ENCODE measurements at regions not wholly inside any gene's neighbourhood (a gene's known extent, or its start where the extent isn't known, plus 50 kb on each side); places are given as distances from the start of the nearest gene placed in this dataset.

DNA sequence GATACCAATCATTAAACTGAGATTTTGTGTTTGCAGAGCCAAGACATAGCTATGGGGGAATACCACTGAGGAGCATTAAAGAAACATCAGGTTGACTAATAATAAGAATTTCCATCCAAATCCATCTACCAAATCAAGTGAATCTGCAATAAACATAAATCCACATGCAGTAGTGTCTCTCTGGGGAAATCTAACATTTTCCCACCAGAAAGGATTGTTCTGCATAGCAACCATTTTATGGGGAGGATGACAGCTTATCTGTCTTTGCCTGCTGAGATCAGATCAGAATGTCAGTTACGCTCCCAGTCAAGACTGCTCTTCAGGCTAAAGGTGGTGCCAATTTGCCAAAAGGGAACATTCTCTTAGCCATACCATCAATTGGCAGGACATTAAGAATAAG lies 1098.9 kb upstream of the CHAC2 start:
- Mint-ChIP-seq H3K9me3 (peaks cover 21% of the 10 kb centered on the region), H3K4me3 (no peak overlapping the region), H3K36me3 (ENCODE audit: low read depth) (peaks cover 14% of the 10 kb centered on the region; the same call in 2 of the 3 replicates), H3K4me1 (no peaks in the 10 kb centered on the region), H3K27ac (no peak overlapping the region), H3K27me3 (ENCODE audit: insufficient read depth, low read depth, poor library complexity) (peaks cover 4% of the 10 kb centered on the region)
- Histone ChIP-seq H3K27me3 (ENCODE audit: insufficient read depth) (no peaks in the 10 kb centered on the region), H3F3A (replicated peaks; ENCODE audit: low read depth) (no peaks in the 10 kb centered on the region), H3K79me2 (replicated peaks; ENCODE audit: insufficient read depth) (no peaks in the 10 kb centered on the region), H3K27ac (ENCODE audit: low read depth) (no peak overlapping the region), H2AFZ (no peak overlapping the region), H3K4me1 (ENCODE audit: insufficient read depth) (no peaks in the 10 kb centered on the region), H3K9me2 (ENCODE audit: insufficient read depth) (no peaks in the 10 kb centered on the region), H3K4me2 (no peak overlapping the region), H4K20me1 (replicated peaks; ENCODE audit: insufficient read depth) (no peaks in the 10 kb centered on the region), H3K4me3 (no peak overlapping the region), H3K36me3 (ENCODE audit: insufficient read depth) (no peaks in the 10 kb centered on the region)
- no peak for DNase-seq (ENCODE audit: low spot score)
- no peak for TF ChIP-seq STAT1 (IDR thresholded peaks at IDR 0.05; ENCODE audit: unreplicated experiment)
- TF ChIP-seq, protein P1, sequence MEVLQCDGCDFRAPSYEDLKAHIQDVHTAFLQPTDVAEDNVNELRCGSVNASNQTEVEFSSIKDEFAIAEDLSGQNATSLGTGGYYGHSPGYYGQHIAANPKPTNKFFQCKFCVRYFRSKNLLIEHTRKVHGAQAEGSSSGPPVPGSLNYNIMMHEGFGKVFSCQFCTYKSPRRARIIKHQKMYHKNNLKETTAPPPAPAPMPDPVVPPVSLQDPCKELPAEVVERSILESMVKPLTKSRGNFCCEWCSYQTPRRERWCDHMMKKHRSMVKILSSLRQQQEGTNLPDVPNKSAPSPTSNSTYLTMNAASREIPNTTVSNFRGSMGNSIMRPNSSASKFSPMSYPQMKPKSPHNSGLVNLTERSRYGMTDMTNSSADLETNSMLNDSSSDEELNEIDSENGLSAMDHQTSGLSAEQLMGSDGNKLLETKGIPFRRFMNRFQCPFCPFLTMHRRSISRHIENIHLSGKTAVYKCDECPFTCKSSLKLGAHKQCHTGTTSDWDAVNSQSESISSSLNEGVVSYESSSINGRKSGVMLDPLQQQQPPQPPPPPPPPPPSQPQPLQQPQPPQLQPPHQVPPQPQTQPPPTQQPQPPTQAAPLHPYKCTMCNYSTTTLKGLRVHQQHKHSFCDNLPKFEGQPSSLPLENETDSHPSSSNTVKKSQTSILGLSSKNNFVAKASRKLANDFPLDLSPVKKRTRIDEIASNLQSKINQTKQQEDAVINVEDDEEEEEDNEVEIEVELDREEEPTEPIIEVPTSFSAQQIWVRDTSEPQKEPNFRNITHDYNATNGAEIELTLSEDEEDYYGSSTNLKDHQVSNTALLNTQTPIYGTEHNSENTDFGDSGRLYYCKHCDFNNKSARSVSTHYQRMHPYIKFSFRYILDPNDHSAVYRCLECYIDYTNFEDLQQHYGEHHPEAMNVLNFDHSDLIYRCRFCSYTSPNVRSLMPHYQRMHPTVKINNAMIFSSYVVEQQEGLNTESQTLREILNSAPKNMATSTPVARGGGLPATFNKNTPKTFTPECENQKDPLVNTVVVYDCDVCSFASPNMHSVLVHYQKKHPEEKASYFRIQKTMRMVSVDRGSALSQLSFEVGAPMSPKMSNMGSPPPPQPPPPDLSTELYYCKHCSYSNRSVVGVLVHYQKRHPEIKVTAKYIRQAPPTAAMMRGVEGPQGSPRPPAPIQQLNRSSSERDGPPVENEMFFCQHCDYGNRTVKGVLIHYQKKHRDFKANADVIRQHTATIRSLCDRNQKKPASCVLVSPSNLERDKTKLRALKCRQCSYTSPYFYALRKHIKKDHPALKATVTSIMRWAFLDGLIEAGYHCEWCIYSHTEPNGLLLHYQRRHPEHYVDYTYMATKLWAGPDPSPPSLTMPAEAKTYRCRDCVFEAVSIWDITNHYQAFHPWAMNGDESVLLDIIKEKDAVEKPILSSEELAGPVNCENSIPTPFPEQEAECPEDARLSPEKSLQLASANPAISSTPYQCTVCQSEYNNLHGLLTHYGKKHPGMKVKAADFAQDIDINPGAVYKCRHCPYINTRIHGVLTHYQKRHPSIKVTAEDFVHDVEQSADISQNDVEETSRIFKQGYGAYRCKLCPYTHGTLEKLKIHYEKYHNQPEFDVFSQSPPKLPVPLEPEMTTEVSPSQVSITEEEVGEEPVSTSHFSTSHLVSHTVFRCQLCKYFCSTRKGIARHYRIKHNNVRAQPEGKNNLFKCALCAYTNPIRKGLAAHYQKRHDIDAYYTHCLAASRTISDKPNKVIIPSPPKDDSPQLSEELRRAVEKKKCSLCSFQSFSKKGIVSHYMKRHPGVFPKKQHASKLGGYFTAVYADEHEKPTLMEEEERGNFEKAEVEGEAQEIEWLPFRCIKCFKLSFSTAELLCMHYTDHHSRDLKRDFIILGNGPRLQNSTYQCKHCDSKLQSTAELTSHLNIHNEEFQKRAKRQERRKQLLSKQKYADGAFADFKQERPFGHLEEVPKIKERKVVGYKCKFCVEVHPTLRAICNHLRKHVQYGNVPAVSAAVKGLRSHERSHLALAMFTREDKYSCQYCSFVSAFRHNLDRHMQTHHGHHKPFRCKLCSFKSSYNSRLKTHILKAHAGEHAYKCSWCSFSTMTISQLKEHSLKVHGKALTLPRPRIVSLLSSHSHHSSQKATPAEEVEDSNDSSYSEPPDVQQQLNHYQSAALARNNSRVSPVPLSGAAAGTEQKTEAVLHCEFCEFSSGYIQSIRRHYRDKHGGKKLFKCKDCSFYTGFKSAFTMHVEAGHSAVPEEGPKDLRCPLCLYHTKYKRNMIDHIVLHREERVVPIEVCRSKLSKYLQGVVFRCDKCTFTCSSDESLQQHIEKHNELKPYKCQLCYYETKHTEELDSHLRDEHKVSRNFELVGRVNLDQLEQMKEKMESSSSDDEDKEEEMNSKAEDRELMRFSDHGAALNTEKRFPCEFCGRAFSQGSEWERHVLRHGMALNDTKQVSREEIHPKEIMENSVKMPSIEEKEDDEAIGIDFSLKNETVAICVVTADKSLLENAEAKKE (CRISPR knock-in tag; IDR thresholded peaks at IDR 0.05) = no peak
- TF ChIP-seq, protein P2, sequence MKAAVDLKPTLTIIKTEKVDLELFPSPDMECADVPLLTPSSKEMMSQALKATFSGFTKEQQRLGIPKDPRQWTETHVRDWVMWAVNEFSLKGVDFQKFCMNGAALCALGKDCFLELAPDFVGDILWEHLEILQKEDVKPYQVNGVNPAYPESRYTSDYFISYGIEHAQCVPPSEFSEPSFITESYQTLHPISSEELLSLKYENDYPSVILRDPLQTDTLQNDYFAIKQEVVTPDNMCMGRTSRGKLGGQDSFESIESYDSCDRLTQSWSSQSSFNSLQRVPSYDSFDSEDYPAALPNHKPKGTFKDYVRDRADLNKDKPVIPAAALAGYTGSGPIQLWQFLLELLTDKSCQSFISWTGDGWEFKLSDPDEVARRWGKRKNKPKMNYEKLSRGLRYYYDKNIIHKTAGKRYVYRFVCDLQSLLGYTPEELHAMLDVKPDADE (IDR thresholded peaks at IDR 0.05) = no peak
- TF ChIP-seq POLR2AphosphoS5 (IDR thresholded peaks at IDR 0.05; ENCODE audit: low read depth) = no peak
- TF ChIP-seq EZH2phosphoT487 (IDR thresholded peaks at IDR 0.05; ENCODE audit: unreplicated experiment) = no peak
- TF ChIP-seq CREB1 (CRISPR knock-in tag; IDR thresholded peaks at IDR 0.05; ENCODE audit: low read depth) = no peak
- no peak for TF ChIP-seq ZNF331 (CRISPR knock-in tag; IDR thresholded peaks at IDR 0.05; ENCODE audit: low read depth)
- TF ChIP-seq ZNF114 (CRISPR knock-in tag; IDR thresholded peaks at IDR 0.05) = no peak
- TF ChIP-seq EZH2 (IDR thresholded peaks at IDR 0.05; ENCODE audit: low read depth, unreplicated experiment) = no peak
- TF ChIP-seq, protein P3, sequence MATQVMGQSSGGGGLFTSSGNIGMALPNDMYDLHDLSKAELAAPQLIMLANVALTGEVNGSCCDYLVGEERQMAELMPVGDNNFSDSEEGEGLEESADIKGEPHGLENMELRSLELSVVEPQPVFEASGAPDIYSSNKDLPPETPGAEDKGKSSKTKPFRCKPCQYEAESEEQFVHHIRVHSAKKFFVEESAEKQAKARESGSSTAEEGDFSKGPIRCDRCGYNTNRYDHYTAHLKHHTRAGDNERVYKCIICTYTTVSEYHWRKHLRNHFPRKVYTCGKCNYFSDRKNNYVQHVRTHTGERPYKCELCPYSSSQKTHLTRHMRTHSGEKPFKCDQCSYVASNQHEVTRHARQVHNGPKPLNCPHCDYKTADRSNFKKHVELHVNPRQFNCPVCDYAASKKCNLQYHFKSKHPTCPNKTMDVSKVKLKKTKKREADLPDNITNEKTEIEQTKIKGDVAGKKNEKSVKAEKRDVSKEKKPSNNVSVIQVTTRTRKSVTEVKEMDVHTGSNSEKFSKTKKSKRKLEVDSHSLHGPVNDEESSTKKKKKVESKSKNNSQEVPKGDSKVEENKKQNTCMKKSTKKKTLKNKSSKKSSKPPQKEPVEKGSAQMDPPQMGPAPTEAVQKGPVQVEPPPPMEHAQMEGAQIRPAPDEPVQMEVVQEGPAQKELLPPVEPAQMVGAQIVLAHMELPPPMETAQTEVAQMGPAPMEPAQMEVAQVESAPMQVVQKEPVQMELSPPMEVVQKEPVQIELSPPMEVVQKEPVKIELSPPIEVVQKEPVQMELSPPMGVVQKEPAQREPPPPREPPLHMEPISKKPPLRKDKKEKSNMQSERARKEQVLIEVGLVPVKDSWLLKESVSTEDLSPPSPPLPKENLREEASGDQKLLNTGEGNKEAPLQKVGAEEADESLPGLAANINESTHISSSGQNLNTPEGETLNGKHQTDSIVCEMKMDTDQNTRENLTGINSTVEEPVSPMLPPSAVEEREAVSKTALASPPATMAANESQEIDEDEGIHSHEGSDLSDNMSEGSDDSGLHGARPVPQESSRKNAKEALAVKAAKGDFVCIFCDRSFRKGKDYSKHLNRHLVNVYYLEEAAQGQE (IDR thresholded peaks at IDR 0.05; ENCODE audit: unreplicated experiment) = no peak
- no peak for ATAC-seq

All from GM23338 (cell line).